PFSK-1 (cell line): ENCODE measurements at regions not wholly inside any gene's neighbourhood (a gene's known extent, or its start where the extent isn't known, plus 50 kb on each side); places are given as distances from the start of the nearest gene placed in this dataset.

Experiments used
- FOXP2 ChIP-seq: optimal IDR thresholded peaks from 2 replicates; pipeline ENCODE3; 2011; ENCODE audit warnings: borderline replicate concordance, control low read depth, inconsistent platforms; ENCODE audit not compliant: insufficient read depth; ENCODE audit errors: extremely low read length, extremely low read depth
- POLR2AphosphoS5 ChIP-seq: IDR thresholded peaks from 2 replicates; pipeline ENCODE4 v1.6.1; 2012; ENCODE audit warnings: low read depth, mild to moderate bottlenecking, control low read depth, low read length, moderate library complexity
- SIN3A ChIP-seq: IDR thresholded peaks from 2 replicates; pipeline ENCODE4 v1.6.1; 2012; ENCODE audit warnings: mild to moderate bottlenecking, low read length, moderate library complexity, borderline replicate concordance; ENCODE audit not compliant: insufficient read depth
- TAF1 ChIP-seq: IDR thresholded peaks from 2 replicates; pipeline ENCODE4 v1.6.1; 2012; ENCODE audit warnings: low read length, control low read depth, borderline replicate concordance; ENCODE audit not compliant: insufficient read depth
- TF ChIP-seq, protein P1 (sequence below), 2 experiments: IDR thresholded peaks; 2 replicates each; pipeline versions ENCODE4 v1.6.1 to v1.8.0; 2011 to 2012; ENCODE audit warnings: low read depth in 2 of 2, low read length in 2 of 2, control low read depth in 1 of 2, inconsistent platforms in 1 of 2, mild to moderate bottlenecking in 1 of 2, moderate library complexity in 1 of 2; ENCODE audit not compliant: insufficient read depth in 1 of 2

DNA sequence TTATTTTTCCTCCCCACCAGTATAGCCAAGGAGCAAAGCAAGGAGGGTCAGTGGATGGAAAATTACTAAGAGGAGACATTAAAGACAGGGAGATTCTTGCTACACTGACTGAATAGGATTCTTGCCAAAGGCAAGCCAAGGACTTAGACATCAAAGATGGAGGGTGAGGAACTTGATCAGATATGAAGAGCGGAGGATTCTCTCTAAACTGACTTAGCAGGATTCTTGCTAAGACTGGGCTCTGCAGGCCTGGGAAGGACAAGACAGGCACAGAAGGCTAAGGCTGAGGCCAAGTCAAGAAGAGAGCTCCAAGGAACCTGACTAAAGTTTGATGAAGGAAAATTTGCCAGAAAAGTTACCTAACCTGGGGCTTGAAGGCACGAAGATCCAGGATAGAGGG is 143.9 kb upstream of the RMP24 start:
- TF ChIP-seq TAF1 (no peak), SIN3A (no peak), FOXP2 (no peak), POLR2AphosphoS5 (no peak)
- TF ChIP-seq, protein P1, sequence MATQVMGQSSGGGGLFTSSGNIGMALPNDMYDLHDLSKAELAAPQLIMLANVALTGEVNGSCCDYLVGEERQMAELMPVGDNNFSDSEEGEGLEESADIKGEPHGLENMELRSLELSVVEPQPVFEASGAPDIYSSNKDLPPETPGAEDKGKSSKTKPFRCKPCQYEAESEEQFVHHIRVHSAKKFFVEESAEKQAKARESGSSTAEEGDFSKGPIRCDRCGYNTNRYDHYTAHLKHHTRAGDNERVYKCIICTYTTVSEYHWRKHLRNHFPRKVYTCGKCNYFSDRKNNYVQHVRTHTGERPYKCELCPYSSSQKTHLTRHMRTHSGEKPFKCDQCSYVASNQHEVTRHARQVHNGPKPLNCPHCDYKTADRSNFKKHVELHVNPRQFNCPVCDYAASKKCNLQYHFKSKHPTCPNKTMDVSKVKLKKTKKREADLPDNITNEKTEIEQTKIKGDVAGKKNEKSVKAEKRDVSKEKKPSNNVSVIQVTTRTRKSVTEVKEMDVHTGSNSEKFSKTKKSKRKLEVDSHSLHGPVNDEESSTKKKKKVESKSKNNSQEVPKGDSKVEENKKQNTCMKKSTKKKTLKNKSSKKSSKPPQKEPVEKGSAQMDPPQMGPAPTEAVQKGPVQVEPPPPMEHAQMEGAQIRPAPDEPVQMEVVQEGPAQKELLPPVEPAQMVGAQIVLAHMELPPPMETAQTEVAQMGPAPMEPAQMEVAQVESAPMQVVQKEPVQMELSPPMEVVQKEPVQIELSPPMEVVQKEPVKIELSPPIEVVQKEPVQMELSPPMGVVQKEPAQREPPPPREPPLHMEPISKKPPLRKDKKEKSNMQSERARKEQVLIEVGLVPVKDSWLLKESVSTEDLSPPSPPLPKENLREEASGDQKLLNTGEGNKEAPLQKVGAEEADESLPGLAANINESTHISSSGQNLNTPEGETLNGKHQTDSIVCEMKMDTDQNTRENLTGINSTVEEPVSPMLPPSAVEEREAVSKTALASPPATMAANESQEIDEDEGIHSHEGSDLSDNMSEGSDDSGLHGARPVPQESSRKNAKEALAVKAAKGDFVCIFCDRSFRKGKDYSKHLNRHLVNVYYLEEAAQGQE (IDR thresholded peaks at IDR 0.05; ENCODE audit: insufficient read depth in 1 of 2, low read depth in 2 of 2, low read length in 2 of 2): no peak

GRCh38 chr18:35835366-35835765 is 137.1 kb upstream of the RMP24 start:
- TF ChIP-seq, protein P1 (IDR thresholded peaks at IDR 0.05; ENCODE audit: insufficient read depth in 1 of 2, low read depth in 2 of 2, low read length in 2 of 2): no peak
- TF ChIP-seq POLR2AphosphoS5 (no peak), TAF1 (no peak), FOXP2 (no peak), SIN3A (no peak)

- TF ChIP-seq POLR2AphosphoS5 (no peak), TAF1 (no peak), FOXP2 (no peak), SIN3A (no peak)
- TF ChIP-seq, protein P1 (IDR thresholded peaks at IDR 0.05; ENCODE audit: insufficient read depth in 1 of 2, low read depth in 2 of 2, low read length in 2 of 2): no peak
Measured at GRCh38 chr18:35835833-35836232, 136.6 kb upstream of the RMP24 start.

DNA sequence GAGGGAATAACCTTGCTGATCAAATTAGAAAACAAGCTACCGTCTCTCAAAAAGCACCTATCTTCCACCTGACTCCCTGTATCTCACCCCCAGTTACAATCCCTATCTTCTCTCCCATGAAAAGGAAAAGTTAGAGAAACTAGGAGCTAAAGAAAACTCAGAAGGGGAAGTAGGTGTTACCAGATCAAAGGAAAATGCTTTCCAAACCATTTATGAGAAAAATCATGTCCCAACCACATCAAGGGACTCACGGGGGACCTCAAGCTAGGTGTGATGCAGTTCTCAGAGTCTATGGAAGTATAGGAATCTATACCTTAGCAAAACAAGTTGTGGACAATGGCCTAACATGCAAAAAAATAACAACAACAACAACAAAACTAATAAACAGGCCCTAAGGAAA is 135.5 kb upstream of the RMP24 start:
- no peak for TF ChIP-seq FOXP2
- no peak for TF ChIP-seq SIN3A
- TF ChIP-seq TAF1: no peak
- TF ChIP-seq, protein P1 (IDR thresholded peaks at IDR 0.05; ENCODE audit: insufficient read depth in 1 of 2, low read depth in 2 of 2, low read length in 2 of 2): no peak
- TF ChIP-seq POLR2AphosphoS5: no peak
